NT2/D1 (cell line): ENCODE measurements at regions not wholly inside any gene's neighbourhood (a gene's known extent, or its start where the extent isn't known, plus 50 kb on each side); places are given as distances from the start of the nearest gene placed in this dataset.

Source experiments
- YY1 ChIP-seq: IDR thresholded peaks from 2 replicates; pipeline ENCODE4 v1.6.1; 2011; ENCODE audit not compliant: insufficient read length, insufficient read depth
- ZNF274 ChIP-seq: IDR thresholded peaks from 2 replicates; pipeline ENCODE4 v1.6.1; 2011; ENCODE audit warnings: mild to moderate bottlenecking, low read depth, low read length

DNA sequence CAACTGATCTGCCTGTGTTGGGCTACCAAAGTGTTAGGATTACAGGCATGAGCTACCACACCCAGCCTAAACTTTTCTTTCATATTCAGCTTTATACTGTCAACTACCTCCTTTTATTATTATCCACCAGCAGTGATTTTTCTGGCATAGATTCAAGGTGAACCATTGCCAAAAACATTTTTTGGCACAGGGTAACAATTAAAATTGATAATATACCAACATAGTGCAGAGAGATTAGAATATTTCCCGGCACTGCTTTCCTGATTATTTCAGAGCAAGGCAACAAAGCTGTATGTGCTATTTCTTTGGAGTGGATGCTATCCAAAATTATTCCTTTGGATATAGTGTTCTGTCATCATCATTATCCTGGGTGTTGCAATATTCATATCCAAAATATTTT, 781.6 kb upstream of the SOX9 start:
- TF ChIP-seq ZNF274: no peak
- TF ChIP-seq YY1: no peak
